Tibial artery (tissue), 4 donors: ENCODE measurements at regions not wholly inside any gene's neighbourhood (a gene's known extent, or its start where the extent isn't known, plus 50 kb on each side); places are given as distances from the start of the nearest gene placed in this dataset.
"Not testable (repeated sequence)": the region's sequence is repeated elsewhere in the genome, so short reads cannot be mapped to it uniquely, and the experiment has no call there.

Source experiments
- DNase-seq, 2 donors: peaks; one replicate each; pipeline ENCODE4 v3.0.0-alpha.2; 2019
- H3K27ac ChIP-seq, 2 donors: fragments of 200-600 bp; sonication (generic) in 1 of 2; 1 replicate in 1 of 2; 2 replicates in 1 of 2; pipeline ENCODE4 v1.5.1; 2018 to 2019; ENCODE audit warnings: mild to moderate bottlenecking in 1 of 2
- H3K27me3 ChIP-seq, 2 donors: fragments of 200-600 bp; sonication (generic) in 1 of 2; one replicate each; pipeline versions ENCODE4 v1.5.1 to v1.6.0; 2016 to 2019
- H3K36me3 ChIP-seq, 3 donors: fragments of 200-600 bp; sonication (generic) in 2 of 3; one replicate each; pipeline ENCODE4 v1.5.1; 2016 to 2019; ENCODE audit warnings: mild to moderate bottlenecking in 2 of 3
- H3K4me1 ChIP-seq, 4 donors: fragments of 200-600 bp; sonication (generic) in 2 of 4; 1 replicate in 3 of 4; 2 replicates in 1 of 4; pipeline ENCODE4 v1.5.1; 2016 to 2019
- H3K4me3 ChIP-seq, 2 donors: fragments of 200-600 bp; sonication (generic) in 1 of 2; 1 replicate in 1 of 2; 2 replicates in 1 of 2; pipeline ENCODE4 v1.5.1; 2018 to 2019; ENCODE audit warnings: mild to moderate bottlenecking in 2 of 2
- H3K9me3 ChIP-seq, 3 donors: fragments of 200-600 bp; sonication (generic) in 1 of 3; one replicate each; pipeline ENCODE4 v1.5.1; 2016 to 2019
- CTCF ChIP-seq, 2 experiments: fragments of 200-600 bp in 1 of 2; fragments of 450-650 bp in 1 of 2; IDR thresholded peaks; one replicate each; pipeline ENCODE4 v1.5.1; 2017 to 2019; ENCODE audit warnings: antibody characterized with exemption in 2 of 2, mild to moderate bottlenecking in 1 of 2, moderate library complexity in 1 of 2
- intact Hi-C: fragments of 100-400 bp; cut with DNase I; formaldehyde crosslinking; loops from one replicate; pipeline ENCODE4 v1.15.0; 2023; ENCODE audit warnings: low total_unique reads

- Histone ChIP-seq H3K4me3 (no peak overlapping the region), H3K4me1 (no peaks in the 10 kb centered on the region), H3K27ac (no peak overlapping the region), H3K36me3 (no peaks in the 10 kb centered on the region), H3K27me3 (no peaks in the 10 kb centered on the region), H3K9me3 (no peaks in the 10 kb centered on the region)
- TF ChIP-seq CTCF (IDR thresholded peaks at IDR 0.05) = no peak
- intact Hi-C loops = no loop called here
- no peak for DNase-seq
These were observed 2112.2 kb upstream of the RAG2 start for GRCh38 chr11:38710262-38710661.

GRCh38 chr11:38700111-38700510, 2102.1 kb upstream of the RAG2 start:
- no peak overlapping the region for H3K4me3 ChIP-seq
- H3K9me3 ChIP-seq = no peaks in the 10 kb centered on the region
- H3K27me3 ChIP-seq = no peaks in the 10 kb centered on the region
- no peaks in the 10 kb centered on the region for H3K4me1 ChIP-seq
- intact Hi-C loops = no loop called here
- H3K27ac ChIP-seq = no peak overlapping the region
- no peak for DNase-seq
- no peak for TF ChIP-seq CTCF (IDR thresholded peaks at IDR 0.05)
- H3K36me3 ChIP-seq = no peaks in the 10 kb centered on the region

GRCh38 chr11:38693306-38693705, 2095.3 kb upstream of the RAG2 start:
- Histone ChIP-seq H3K4me1 (no peaks in the 10 kb centered on the region), H3K9me3 (no peaks in the 10 kb centered on the region), H3K4me3 (no peak overlapping the region), H3K36me3 (no peaks in the 10 kb centered on the region), H3K27ac (no peak overlapping the region), H3K27me3 (no peaks in the 10 kb centered on the region)
- DNase-seq = no peak
- intact Hi-C loops = no loop called here
- TF ChIP-seq CTCF (IDR thresholded peaks at IDR 0.05) = no peak

- DNase-seq, H3K4me3 ChIP-seq, H3K27ac ChIP-seq, H3K36me3 ChIP-seq, H3K9me3 ChIP-seq, H3K27me3 ChIP-seq, intact Hi-C loops, H3K4me1 ChIP-seq: not testable (repeated sequence)
These were observed 2092.2 kb upstream of the RAG2 start for GRCh38 chr11:38690211-38690610.

- Histone ChIP-seq H3K4me3 (no peak overlapping the region), H3K27ac (no peak overlapping the region), H3K4me1 (no peaks in the 10 kb centered on the region), H3K27me3 (no peaks in the 10 kb centered on the region), H3K36me3 (no peaks in the 10 kb centered on the region), H3K9me3 (no peaks in the 10 kb centered on the region)
- DNase-seq = no peak
- intact Hi-C loops = no loop called here
- no peak for TF ChIP-seq CTCF (IDR thresholded peaks at IDR 0.05)
These were observed 2089.0 kb upstream of the RAG2 start for GRCh38 chr11:38687008-38687407.

- Histone ChIP-seq H3K27ac (no peak overlapping the region), H3K4me1 (no peaks in the 10 kb centered on the region), H3K36me3 (no peaks in the 10 kb centered on the region), H3K27me3 (no peaks in the 10 kb centered on the region), H3K4me3 (no peak overlapping the region), H3K9me3 (no peaks in the 10 kb centered on the region)
- no peak for DNase-seq
- TF ChIP-seq CTCF (IDR thresholded peaks at IDR 0.05) = no peak
- intact Hi-C loops = no loop called here
These were observed 2085.4 kb upstream of the RAG2 start for GRCh38 chr11:38683484-38683883.
